ENCODE measurements at regions not wholly inside any gene's neighbourhood (a gene's known extent, or its start where the extent isn't known, plus 50 kb on each side); places are given as distances from the start of the nearest gene placed in this dataset.
A peak's percentile ranks its signal among the peaks of the same experiment; 100 is the strongest.

- no peak for DNase-seq (ENCODE audit: low read depth in 4 of 4, low spot score in 3 of 4)
These were observed 662.4 kb upstream of the PTPRD start for GRCh38 chr9:11275158-11275695.

- peak in 3 of 4 donors; percentile 3 to 27 (median 17) for DNase-seq (ENCODE audit: low read depth in 4 of 4, low spot score in 3 of 4)
These were observed 700.2 kb upstream of the PTPRD start for GRCh38 chr9:11312966-11313365.

GRCh38 chr9:11318946-11319345, 706.1 kb upstream of the PTPRD start:
- DNase-seq (ENCODE audit: low read depth in 4 of 4, low spot score in 3 of 4), result no peak

GRCh38 chr9:11319538-11319937, 706.7 kb upstream of the PTPRD start:
- DNase-seq (ENCODE audit: low read depth in 4 of 4, low spot score in 3 of 4), result peak in 3 of 4 donors; percentile 8 to 14 (median 12)

GRCh38 chr9:11320989-11321388, 708.2 kb upstream of the PTPRD start:
- no peak for DNase-seq (ENCODE audit: low read depth in 4 of 4, low spot score in 3 of 4)

GRCh38 chr9:11323457-11323856, 710.7 kb upstream of the PTPRD start:
- DNase-seq (ENCODE audit: low read depth in 4 of 4, low spot score in 3 of 4), result no peak

- no peak for DNase-seq (ENCODE audit: low read depth in 4 of 4, low spot score in 3 of 4)
These were observed 713.4 kb upstream of the PTPRD start for GRCh38 chr9:11326231-11326630.

- no peak for DNase-seq (ENCODE audit: low read depth in 4 of 4, low spot score in 3 of 4)
These were observed 715.5 kb upstream of the PTPRD start for GRCh38 chr9:11328326-11328725.

GRCh38 chr9:11335011-11335410, 722.2 kb upstream of the PTPRD start:
- no peak for DNase-seq (ENCODE audit: low read depth in 4 of 4, low spot score in 3 of 4)

- DNase-seq (ENCODE audit: low read depth in 4 of 4, low spot score in 3 of 4), result no peak
These were observed 725.3 kb upstream of the PTPRD start for GRCh38 chr9:11338130-11338529.

GRCh38 chr9:11340654-11341053, 727.9 kb upstream of the PTPRD start:
- DNase-seq (ENCODE audit: low read depth in 4 of 4, low spot score in 3 of 4), result no peak

GRCh38 chr9:11347437-11347836, 734.6 kb upstream of the PTPRD start:
- no peak for DNase-seq (ENCODE audit: low read depth in 4 of 4, low spot score in 3 of 4)

- DNase-seq (ENCODE audit: low read depth in 4 of 4, low spot score in 3 of 4), result no peak
These were observed 735.6 kb upstream of the PTPRD start for GRCh38 chr9:11348366-11348765.

- no peak for DNase-seq (ENCODE audit: low read depth in 4 of 4, low spot score in 3 of 4)
These were observed 736.4 kb upstream of the PTPRD start for GRCh38 chr9:11349187-11349586.

GRCh38 chr9:11352612-11353011, 739.8 kb upstream of the PTPRD start:
- no peak for DNase-seq (ENCODE audit: low read depth in 4 of 4, low spot score in 3 of 4)

- no peak for DNase-seq (ENCODE audit: low read depth in 4 of 4, low spot score in 3 of 4)
These were observed 743.3 kb upstream of the PTPRD start for GRCh38 chr9:11356067-11356466.

- no peak for DNase-seq (ENCODE audit: low read depth in 4 of 4, low spot score in 3 of 4)
These were observed 753.9 kb upstream of the PTPRD start for GRCh38 chr9:11366585-11367129.

- DNase-seq (ENCODE audit: low read depth in 4 of 4, low spot score in 3 of 4), result no peak
These were observed 762.1 kb upstream of the PTPRD start for GRCh38 chr9:11374926-11375325.

GRCh38 chr9:11402621-11403020, 789.8 kb upstream of the PTPRD start:
- no peak for DNase-seq (ENCODE audit: low read depth in 4 of 4, low spot score in 3 of 4)

GRCh38 chr9:11414241-11414640, 801.4 kb upstream of the PTPRD start:
- DNase-seq (ENCODE audit: low read depth in 4 of 4, low spot score in 3 of 4), result no peak

- peak in 1 of 4 donors; percentile 1 for DNase-seq (ENCODE audit: low read depth in 4 of 4, low spot score in 3 of 4)
These were observed 805.0 kb upstream of the PTPRD start for GRCh38 chr9:11417782-11418181.

GRCh38 chr9:11431490-11431889, 818.7 kb upstream of the PTPRD start:
- DNase-seq (ENCODE audit: low read depth in 4 of 4, low spot score in 3 of 4), result no peak

GRCh38 chr9:11432361-11432760, 819.6 kb upstream of the PTPRD start:
- DNase-seq (ENCODE audit: low read depth in 4 of 4, low spot score in 3 of 4), result no peak
